ENCODE measurements at regions not wholly inside any gene's neighbourhood (a gene's known extent, or its start where the extent isn't known, plus 50 kb on each side); places are given as distances from the start of the nearest gene placed in this dataset.
A peak's percentile ranks its signal among the peaks of the same experiment; 100 is the strongest.

DNA sequence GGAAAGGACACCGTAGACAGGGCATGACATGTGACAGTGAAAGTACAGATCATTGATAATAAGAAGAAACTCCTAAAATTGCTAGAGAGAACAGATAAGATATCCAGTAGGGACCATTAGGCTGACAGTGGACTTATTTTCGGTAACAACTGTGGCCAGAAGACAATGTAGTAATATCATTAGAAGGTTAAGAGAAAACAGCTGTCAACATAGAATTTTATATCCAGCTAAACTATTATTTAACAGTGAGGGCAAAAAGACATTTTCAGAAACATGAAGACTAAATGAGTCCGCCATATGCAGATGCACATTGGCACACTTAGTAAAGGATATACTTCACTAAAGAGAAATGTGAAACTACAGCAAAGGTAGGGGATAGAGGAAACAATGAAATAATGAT is 95.4 kb upstream of the GUCA2B start:
- Mint-ChIP-seq H3K36me3 (peaks cover 0 to 12% (median 8%) of the 10 kb centered on the region in 5 donors), H3K4me1 (peaks cover 0 to 10% (median 5%) of the 10 kb centered on the region in 7 donors), H3K4me3 (no peak overlapping the region), H3K27me3 (peaks cover 25 to 70% (median 47%) of the 10 kb centered on the region in 5 donors), H3K27ac (no peak overlapping the region), H3K9me3 (peaks cover 9 to 63% (median 28%) of the 10 kb centered on the region in 11 donors)
- peaks cover 0 to 3% of the 10 kb centered on the region in 2 donors for H3K4me1 ChIP-seq (ENCODE audit: control insufficient read depth in 2 of 2, insufficient read depth in 2 of 2, low read length in 2 of 2)
- peaks cover 0 to 6% of the 10 kb centered on the region in 2 donors for H3K27me3 ChIP-seq (ENCODE audit: control insufficient read depth in 2 of 2, insufficient read depth in 2 of 2, low read length in 2 of 2)
- POLR2A ChIA-PET, result interaction anchor here (0.6 to 0.7 kb wide), 3 partner anchors 27 to 464 kb away, joined by 3 read pairs; no protein-coding TSS in a partner anchor
- no peak overlapping the region for H3K4me3 ChIP-seq (ENCODE audit: low read length)
- no peaks in the 10 kb centered on the region for H3K36me3 ChIP-seq (ENCODE audit: control insufficient read depth in 2 of 3, insufficient read depth in 3 of 3, low read length in 3 of 3)
- DNase-seq (no peak), ATAC-seq (no peak)
- peaks cover 0 to 13% (median 6%) of the 10 kb centered on the region in 3 experiments for H3K9me3 ChIP-seq (ENCODE audit: control insufficient read depth in 2 of 3, low read length in 3 of 3)
- H3K27ac ChIP-seq (ENCODE audit: low read depth, low read length), result no peak overlapping the region
- intact Hi-C loops (cut with micrococcal nuclease), result no loop called here
- CTCF ChIA-PET, result no interaction called here

DNA sequence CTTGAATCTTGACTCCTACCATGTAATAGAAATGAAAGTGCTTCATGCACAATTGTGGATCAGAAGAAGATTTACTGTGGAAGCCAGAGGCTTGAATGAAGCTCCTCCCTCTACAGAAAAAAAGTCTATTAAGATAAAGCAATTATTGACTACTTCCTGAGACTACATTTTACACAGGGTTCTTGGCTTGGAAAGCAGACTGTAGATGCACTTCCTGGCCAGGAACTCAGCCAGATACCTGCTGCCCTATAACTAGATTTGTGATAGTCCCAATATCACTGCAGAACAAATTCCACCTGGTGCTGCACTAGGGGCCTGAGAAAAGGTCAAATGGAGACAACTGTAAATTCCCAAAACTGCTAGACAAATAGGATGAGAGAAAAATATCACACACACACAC is 96.8 kb upstream of the GUCA2B start:
- Mint-ChIP-seq H3K36me3 (peaks cover 0 to 12% (median 8%) of the 10 kb centered on the region in 5 donors), H3K4me1 (peaks cover 0 to 19% (median 12%) of the 10 kb centered on the region in 7 donors), H3K9me3 (peaks cover 9 to 55% (median 24%) of the 10 kb centered on the region in 11 donors), H3K27ac (peak overlapping the region in 1 of 9 donors; percentile 84), H3K4me3 (no peak overlapping the region), H3K27me3 (peaks cover 23 to 72% (median 50%) of the 10 kb centered on the region in 5 donors)
- Histone ChIP-seq H3K27ac (ENCODE audit: low read depth, low read length) (no peak overlapping the region), H3K9me3 (ENCODE audit: control insufficient read depth in 2 of 3, low read length in 3 of 3) (peaks cover 0 to 13% (median 6%) of the 10 kb centered on the region in 3 experiments), H3K4me3 (ENCODE audit: low read length) (no peak overlapping the region), H3K4me1 (ENCODE audit: control insufficient read depth in 2 of 2, insufficient read depth in 2 of 2, low read length in 2 of 2) (peaks cover 0 to 3% of the 10 kb centered on the region in 2 donors), H3K27me3 (ENCODE audit: control insufficient read depth in 2 of 2, insufficient read depth in 2 of 2, low read length in 2 of 2) (peaks cover 3 to 6% of the 10 kb centered on the region in 2 donors), H3K36me3 (ENCODE audit: control insufficient read depth in 2 of 3, insufficient read depth in 3 of 3, low read length in 3 of 3) (no peaks in the 10 kb centered on the region)
- ATAC-seq (no peak), DNase-seq (no peak)
- ChIA-PET CTCF (interaction anchor here (0.6 kb wide), 1 partner anchor 453 kb away, joined by 3 read pairs; no protein-coding TSS in a partner anchor), POLR2A (no interaction called here)
- intact Hi-C loops (cut with micrococcal nuclease), result no loop called here

DNA sequence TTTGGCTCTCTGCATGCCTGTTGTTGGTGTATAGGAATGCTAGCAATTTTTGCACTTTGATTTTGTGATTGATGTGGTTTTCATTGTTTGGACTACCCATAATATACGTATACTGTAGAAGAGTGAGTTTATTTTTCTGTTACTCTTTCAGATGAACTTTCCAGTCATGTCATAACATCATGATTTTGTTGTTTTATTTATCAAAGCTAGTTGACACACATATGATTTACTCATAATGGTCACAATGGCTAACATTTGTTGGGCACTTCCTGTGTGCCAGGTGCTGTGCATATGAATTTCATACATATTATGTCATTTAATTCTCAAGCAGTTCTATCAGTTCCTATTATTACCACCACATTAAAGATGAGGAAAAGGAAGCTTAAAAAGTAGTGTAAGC is 98.1 kb upstream of the GUCA2B start:
- intact Hi-C loops (cut with micrococcal nuclease), result no loop called here

DNA sequence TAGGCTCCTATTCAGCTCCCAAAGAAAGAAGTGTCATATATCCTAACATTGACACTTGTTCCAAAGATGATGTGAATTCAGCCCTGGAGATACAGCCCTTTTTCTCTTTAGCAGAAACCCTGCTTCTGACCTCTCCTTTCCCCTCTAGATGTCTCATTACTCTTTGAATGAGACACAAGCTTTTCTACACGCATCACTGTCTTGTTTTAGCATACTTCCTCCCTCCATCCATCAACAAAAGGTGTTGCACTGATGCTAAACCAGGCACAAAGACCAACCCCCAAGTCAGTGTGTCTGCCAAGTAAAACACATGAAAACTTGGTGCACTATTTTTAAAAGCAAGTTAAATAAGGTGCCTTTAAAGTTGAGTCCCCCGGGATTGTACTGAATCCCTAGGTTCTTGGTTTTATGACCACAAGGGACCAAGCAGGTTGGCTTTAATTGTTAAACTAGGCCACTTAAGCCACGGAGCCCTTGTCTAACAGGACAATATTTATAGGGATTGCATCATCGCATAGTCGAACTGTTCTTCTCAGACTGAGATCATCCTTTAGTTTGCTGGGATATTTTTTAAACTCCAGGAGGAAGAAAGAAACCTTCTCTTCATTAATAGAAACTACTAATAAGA is 101.0 kb upstream of the GUCA2B start:
- Mint-ChIP-seq H3K9me3 (peaks cover 0 to 29% (median 12%) of the 10 kb centered on the region in 11 donors), H3K36me3 (peaks cover 0 to 3% (median 0%) of the 10 kb centered on the region in 5 donors), H3K4me3 (peak overlapping the region in 1 of 10 donors; percentile 50), H3K27me3 (peaks cover 47 to 83% (median 68%) of the 10 kb centered on the region in 5 donors), H3K4me1 (peaks cover 0 to 22% (median 12%) of the 10 kb centered on the region in 7 donors), H3K27ac (no peak overlapping the region)
- CTCF ChIA-PET, result interaction anchor here (0.7 to 1.0 kb wide), 2 partner anchors 160 to 473 kb away, joined by 3 read pairs; no protein-coding TSS in a partner anchor
- POLR2A ChIA-PET, result interaction anchor here (0.7 kb wide), 1 partner anchor 38 kb away, joined by 3 read pairs; no protein-coding TSS in a partner anchor
- no peaks in the 10 kb centered on the region for H3K36me3 ChIP-seq (ENCODE audit: control insufficient read depth in 2 of 3, insufficient read depth in 3 of 3, low read length in 3 of 3)
- H3K27ac ChIP-seq (ENCODE audit: low read depth, low read length), result no peak overlapping the region
- peaks cover 0 to 3% of the 10 kb centered on the region in 2 donors for H3K4me1 ChIP-seq (ENCODE audit: control insufficient read depth in 2 of 2, insufficient read depth in 2 of 2, low read length in 2 of 2)
- H3K9me3 ChIP-seq (ENCODE audit: control insufficient read depth in 2 of 3, low read length in 3 of 3), result peaks cover 0 to 2% (median 0%) of the 10 kb centered on the region in 3 experiments
- ATAC-seq, result no peak
- H3K27me3 ChIP-seq (ENCODE audit: control insufficient read depth in 2 of 2, insufficient read depth in 2 of 2, low read length in 2 of 2), result peaks cover 6 to 11% of the 10 kb centered on the region in 2 donors
- intact Hi-C loops (cut with micrococcal nuclease), result no loop called here
- H3K4me3 ChIP-seq (ENCODE audit: low read length), result no peak overlapping the region
- DNase-seq, result no peak

More for the DNA sequence above, 98.1 kb upstream of the GUCA2B start:
- H3K36me3 ChIP-seq (ENCODE audit: control insufficient read depth in 2 of 3, insufficient read depth in 3 of 3, low read length in 3 of 3), result no peaks in the 10 kb centered on the region
- no peak overlapping the region for H3K27ac ChIP-seq (ENCODE audit: low read depth, low read length)
- peaks cover 0 to 22% (median 12%) of the 10 kb centered on the region in 7 donors for H3K4me1 Mint-ChIP-seq
- peaks cover 0 to 3% of the 10 kb centered on the region in 2 donors for H3K4me1 ChIP-seq (ENCODE audit: control insufficient read depth in 2 of 2, insufficient read depth in 2 of 2, low read length in 2 of 2)
- peaks cover 27 to 75% (median 58%) of the 10 kb centered on the region in 5 donors for H3K27me3 Mint-ChIP-seq
- POLR2A ChIA-PET, result no interaction called here
- H3K9me3 ChIP-seq (ENCODE audit: control insufficient read depth in 2 of 3, low read length in 3 of 3), result peaks cover 0 to 13% (median 6%) of the 10 kb centered on the region in 3 experiments
- peak overlapping the region in 1 of 9 donors; percentile 30 for H3K27ac Mint-ChIP-seq
- no peak overlapping the region for H3K4me3 Mint-ChIP-seq
- ATAC-seq, result no peak
- CTCF ChIA-PET, result interaction anchor here (0.8 kb wide), 1 partner anchor 10 kb away, joined by 3 read pairs; no protein-coding TSS in a partner anchor
- peaks cover 0 to 12% (median 8%) of the 10 kb centered on the region in 5 donors for H3K36me3 Mint-ChIP-seq
- H3K27me3 ChIP-seq (ENCODE audit: control insufficient read depth in 2 of 2, insufficient read depth in 2 of 2, low read length in 2 of 2), result peaks cover 6% of the 10 kb centered on the region in 2 donors
- H3K9me3 Mint-ChIP-seq, result peaks cover 9 to 46% (median 21%) of the 10 kb centered on the region in 11 donors
- H3K4me3 ChIP-seq (ENCODE audit: low read length), result no peak overlapping the region
- no peak for DNase-seq

DNA sequence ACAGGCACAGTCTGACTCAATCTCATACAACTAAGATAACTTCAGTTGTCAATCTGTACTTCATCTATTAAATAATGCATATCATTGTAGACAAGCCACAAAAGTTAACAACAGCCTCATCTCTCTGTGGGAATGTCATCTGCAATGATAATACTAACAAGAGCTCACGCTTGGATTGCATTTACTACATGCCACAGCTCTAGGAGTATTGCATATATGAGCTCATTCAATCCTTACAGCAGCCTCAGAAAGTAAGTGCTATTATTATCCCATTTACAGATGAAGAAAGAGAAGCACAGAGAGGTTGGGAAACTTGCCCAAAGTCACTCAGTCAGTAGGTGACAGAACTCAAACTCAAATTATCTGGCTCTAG is 105.7 kb upstream of the GUCA2B start:
- Mint-ChIP-seq H3K4me3 (no peak overlapping the region), H3K9me3 (peaks cover 0 to 4% (median 0%) of the 10 kb centered on the region in 11 donors), H3K4me1 (peaks cover 0 to 10% (median 5%) of the 10 kb centered on the region in 7 donors), H3K27ac (no peak overlapping the region), H3K27me3 (peaks cover 47 to 76% (median 59%) of the 10 kb centered on the region in 5 donors), H3K36me3 (no peaks in the 10 kb centered on the region)
- no peak for DNase-seq
- POLR2A ChIA-PET, result interaction anchor here (0.7 kb wide), 1 partner anchor 126 kb away, joined by 3 read pairs; no protein-coding TSS in a partner anchor
- H3K27ac ChIP-seq (ENCODE audit: low read depth, low read length), result no peak overlapping the region
- H3K4me3 ChIP-seq (ENCODE audit: low read length), result no peak overlapping the region
- CTCF ChIA-PET, result no interaction called here
- peaks cover 0 to 11% of the 10 kb centered on the region in 2 donors for H3K27me3 ChIP-seq (ENCODE audit: control insufficient read depth in 2 of 2, insufficient read depth in 2 of 2, low read length in 2 of 2)
- ATAC-seq, result no peak
- intact Hi-C loops (cut with micrococcal nuclease), result no loop called here
- H3K36me3 ChIP-seq (ENCODE audit: control insufficient read depth in 2 of 3, insufficient read depth in 3 of 3, low read length in 3 of 3), result no peaks in the 10 kb centered on the region
- no peaks in the 10 kb centered on the region for H3K9me3 ChIP-seq (ENCODE audit: control insufficient read depth in 2 of 3, low read length in 3 of 3)
- H3K4me1 ChIP-seq (ENCODE audit: control insufficient read depth in 2 of 2, insufficient read depth in 2 of 2, low read length in 2 of 2), result no peaks in the 10 kb centered on the region

DNA sequence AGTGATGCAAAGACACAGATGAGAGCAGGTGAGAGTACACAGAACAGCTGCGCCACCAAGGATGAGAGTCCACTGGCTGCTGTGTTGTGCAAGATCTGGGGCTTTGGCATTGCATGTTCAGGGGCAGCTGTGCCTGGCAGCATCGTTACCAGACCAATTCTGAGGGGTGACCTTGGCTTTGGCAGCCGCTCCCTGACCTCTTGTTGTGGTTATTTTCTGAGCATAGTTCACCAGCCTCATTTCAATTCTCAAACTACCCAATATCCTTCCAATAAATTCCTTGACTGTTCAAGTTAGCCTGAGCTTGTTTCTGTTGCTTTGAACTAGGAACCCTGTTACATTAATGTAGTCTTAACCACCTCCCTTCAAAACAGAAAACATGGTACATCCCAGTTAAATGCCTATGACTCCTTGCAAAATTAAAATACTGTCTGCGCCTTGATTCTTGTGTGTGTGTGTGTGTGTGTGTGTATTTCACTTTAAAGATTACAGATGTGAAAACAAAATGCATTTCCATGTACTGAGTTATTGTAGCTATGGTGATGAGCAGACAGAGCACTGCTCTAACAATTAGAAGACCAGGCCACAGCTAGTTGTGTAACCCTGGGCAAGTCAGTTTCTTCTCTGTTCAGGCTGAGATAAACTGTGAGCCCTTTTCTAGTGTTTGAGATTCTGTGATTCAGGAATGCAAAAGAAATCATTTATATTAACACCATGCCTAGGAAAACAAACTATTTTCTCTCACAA is 106.3 kb upstream of the GUCA2B start:
- H3K9me3 ChIP-seq (ENCODE audit: control insufficient read depth in 2 of 3, low read length in 3 of 3), result no peaks in the 10 kb centered on the region
- ChIA-PET CTCF (no interaction called here), POLR2A (interaction anchor here (0.7 kb wide), 1 partner anchor 127 kb away, joined by 3 read pairs; no protein-coding TSS in a partner anchor)
- H3K4me1 ChIP-seq (ENCODE audit: control insufficient read depth in 2 of 2, insufficient read depth in 2 of 2, low read length in 2 of 2), result no peaks in the 10 kb centered on the region
- Mint-ChIP-seq H3K36me3 (no peaks in the 10 kb centered on the region), H3K4me1 (peaks cover 0 to 4% (median 0%) of the 10 kb centered on the region in 7 donors), H3K4me3 (no peak overlapping the region), H3K9me3 (peaks cover 0 to 4% (median 0%) of the 10 kb centered on the region in 11 donors), H3K27me3 (peaks cover 41 to 70% (median 54%) of the 10 kb centered on the region in 5 donors), H3K27ac (no peak overlapping the region)
- no peaks in the 10 kb centered on the region for H3K36me3 ChIP-seq (ENCODE audit: control insufficient read depth in 2 of 3, insufficient read depth in 3 of 3, low read length in 3 of 3)
- no peak for ATAC-seq
- no peak overlapping the region for H3K27ac ChIP-seq (ENCODE audit: low read depth, low read length)
- H3K4me3 ChIP-seq (ENCODE audit: low read length), result no peak overlapping the region
- intact Hi-C loops (cut with micrococcal nuclease), result no loop called here
- H3K27me3 ChIP-seq (ENCODE audit: control insufficient read depth in 2 of 2, insufficient read depth in 2 of 2, low read length in 2 of 2), result peaks cover 0 to 11% of the 10 kb centered on the region in 2 donors
- DNase-seq, result no peak

All from naive thymus-derived CD4-positive, alpha-beta T cell (primary cell).